ENCODE measurements at regions not wholly inside any gene's neighbourhood (a gene's known extent, or its start where the extent isn't known, plus 50 kb on each side); places are given as distances from the start of the nearest gene placed in this dataset.

- H3K4me3 ChIP-seq: no peak overlapping the region
- H3K27ac ChIP-seq (ENCODE audit: low read depth): no peak overlapping the region
- H3K27me3 ChIP-seq (ENCODE audit: insufficient read depth): no peaks in the 10 kb centered on the region
- no peaks in the 10 kb centered on the region for H3K9me2 ChIP-seq (ENCODE audit: insufficient read depth)
- no peak overlapping the region for H3K4me2 ChIP-seq
- Mint-ChIP-seq H3K4me1 (peaks cover 45% of the 10 kb centered on the region), H3K4me3 (no peak overlapping the region), H3K36me3 (ENCODE audit: low read depth) (peaks cover 7% of the 10 kb centered on the region; the same call in 2 of the 3 replicates), H3K27ac (no peak overlapping the region), H3K27me3 (ENCODE audit: insufficient read depth, low read depth, poor library complexity) (no peaks in the 10 kb centered on the region), H3K9me3 (no peaks in the 10 kb centered on the region)
- H3K79me2 ChIP-seq (replicated peaks; ENCODE audit: insufficient read depth): no peaks in the 10 kb centered on the region
- H3F3A ChIP-seq (replicated peaks; ENCODE audit: low read depth): no peaks in the 10 kb centered on the region
- no peaks in the 10 kb centered on the region for H3K36me3 ChIP-seq (ENCODE audit: insufficient read depth)
- no peaks in the 10 kb centered on the region for H4K20me1 ChIP-seq (replicated peaks; ENCODE audit: insufficient read depth)
- TF ChIP-seq CREB1 (CRISPR knock-in tag; IDR thresholded peaks at IDR 0.05; ENCODE audit: low read depth) (no peak), STAT1 (IDR thresholded peaks at IDR 0.05; ENCODE audit: unreplicated experiment) (no peak), ETS1 (IDR thresholded peaks at IDR 0.05) (no peak)
- ATAC-seq (no peak), DNase-seq (ENCODE audit: low spot score) (peak; percentile 29)
- 0 out of 2 replicates have a peak overlapping the region, but pooled peaks have one; percentile 35 for H2AFZ ChIP-seq
- peaks cover 46% of the 10 kb centered on the region for H3K4me1 ChIP-seq (ENCODE audit: insufficient read depth)
Measured at GRCh38 chr20:54362283-54362682, 113.1 kb upstream of the DOK5 start.

GRCh38 chr20:54364365-54364764 is 111.0 kb upstream of the DOK5 start:
- peaks cover 45% of the 10 kb centered on the region for H3K4me1 Mint-ChIP-seq
- Histone ChIP-seq H4K20me1 (replicated peaks; ENCODE audit: insufficient read depth) (no peaks in the 10 kb centered on the region), H3K4me3 (no peak overlapping the region), H3K36me3 (ENCODE audit: insufficient read depth) (no peaks in the 10 kb centered on the region), H3K4me2 (no peak overlapping the region), H3K4me1 (ENCODE audit: insufficient read depth) (peaks cover 47% of the 10 kb centered on the region), H3K27me3 (ENCODE audit: insufficient read depth) (no peaks in the 10 kb centered on the region), H3K79me2 (replicated peaks; ENCODE audit: insufficient read depth) (no peaks in the 10 kb centered on the region), H2AFZ (no peak overlapping the region), H3K9me2 (ENCODE audit: insufficient read depth) (no peaks in the 10 kb centered on the region; the same call in 1 of the 2 replicates), H3K27ac (ENCODE audit: low read depth) (no peak overlapping the region), H3F3A (replicated peaks; ENCODE audit: low read depth) (no peaks in the 10 kb centered on the region)
- no peak for TF ChIP-seq POLR2AphosphoS5 (IDR thresholded peaks at IDR 0.05; ENCODE audit: low read depth)
- no peak for TF ChIP-seq EZH2 (IDR thresholded peaks at IDR 0.05; ENCODE audit: low read depth, unreplicated experiment)
- TF ChIP-seq ZNF462 (CRISPR knock-in tag; IDR thresholded peaks at IDR 0.05): no peak
- no peak for TF ChIP-seq ZNF331 (CRISPR knock-in tag; IDR thresholded peaks at IDR 0.05; ENCODE audit: low read depth)
- no peak for TF ChIP-seq ZNF114 (CRISPR knock-in tag; IDR thresholded peaks at IDR 0.05)
- no peak for TF ChIP-seq CREB1 (CRISPR knock-in tag; IDR thresholded peaks at IDR 0.05; ENCODE audit: low read depth)
- TF ChIP-seq NANOG (IDR thresholded peaks at IDR 0.05; ENCODE audit: borderline replicate concordance): no peak
- TF ChIP-seq EZH2phosphoT487 (IDR thresholded peaks at IDR 0.05; ENCODE audit: unreplicated experiment): no peak
- TF ChIP-seq ETS1 (IDR thresholded peaks at IDR 0.05): no peak
- no peak for TF ChIP-seq STAT1 (IDR thresholded peaks at IDR 0.05; ENCODE audit: unreplicated experiment)
- H3K27ac Mint-ChIP-seq: no peak overlapping the region
- DNase-seq (ENCODE audit: low spot score) (no peak), ATAC-seq (no peak)
- no peaks in the 10 kb centered on the region for H3K9me3 Mint-ChIP-seq
- no peak overlapping the region for H3K4me3 Mint-ChIP-seq
- H3K27me3 Mint-ChIP-seq (ENCODE audit: insufficient read depth, low read depth, poor library complexity): no peaks in the 10 kb centered on the region
- H3K36me3 Mint-ChIP-seq (ENCODE audit: low read depth): peaks cover 7% of the 10 kb centered on the region; the same call in 2 of the 3 replicates

Measured in GM23338 (cell line).